Natural killer cell (primary cell): ENCODE measurements at regions not wholly inside any gene's neighbourhood (a gene's known extent, or its start where the extent isn't known, plus 50 kb on each side); places are given as distances from the start of the nearest gene placed in this dataset.

Experiments used
- ATAC-seq, 3 donors: fragments of 150-1000 bp in 2 of 3; fragments of 200-7000 bp in 1 of 3; cut with Tn5 transposase; 1 replicate in 1 of 3; 2 replicates in 2 of 3; pipeline ENCODE4 v1.10.0; 2021; ENCODE audit warnings: mild to moderate bottlenecking in 2 of 3, moderate library complexity in 2 of 3
- DNase-seq, 2 donors: peaks; one replicate each; pipeline versions ENCODE4 v3.0.0 to v3.0.0-alpha.2; 2013 to 2021; ENCODE audit warnings: mixed read lengths in 1 of 2
- H3K27ac ChIP-seq: one replicate; pipeline ENCODE4 v1.5.1; 2013; ENCODE audit warnings: mild to moderate bottlenecking, low read length
- H3K27me3 ChIP-seq: one replicate; pipeline ENCODE4 v1.6.1; 2013; ENCODE audit warnings: low read length; ENCODE audit not compliant: control insufficient read depth, insufficient read depth
- H3K36me3 ChIP-seq: one replicate; pipeline ENCODE4 v1.6.1; 2013; ENCODE audit warnings: low read length; ENCODE audit not compliant: control insufficient read depth, insufficient read depth
- H3K4me1 ChIP-seq: one replicate; pipeline ENCODE4 v1.6.1; 2013; ENCODE audit warnings: low read length; ENCODE audit not compliant: control insufficient read depth, insufficient read depth
- H3K4me3 ChIP-seq: one replicate; pipeline ENCODE4 v1.5.1; 2013; ENCODE audit warnings: low read length
- H3K9me3 ChIP-seq: one replicate; pipeline ENCODE4 v1.6.1; 2013; ENCODE audit warnings: low read length; ENCODE audit not compliant: control insufficient read depth, insufficient read depth
- H3K27ac Mint-ChIP-seq, 2 donors: one replicate each; pipeline ENCODE4 v1.8.0; 2022; ENCODE audit warnings: mild to moderate bottlenecking in 2 of 2, mixed read lengths in 2 of 2, moderate library complexity in 1 of 2
- H3K27me3 Mint-ChIP-seq, 2 donors: one replicate each; pipeline ENCODE4 v1.8.0; 2022; ENCODE audit warnings: low read depth in 2 of 2, mixed read lengths in 2 of 2
- H3K36me3 Mint-ChIP-seq: one replicate; pipeline ENCODE4 v1.8.0; 2022; ENCODE audit warnings: mixed read lengths
- H3K4me1 Mint-ChIP-seq, 2 donors: one replicate each; pipeline ENCODE4 v1.8.0; 2022; ENCODE audit warnings: mixed read lengths in 2 of 2
- H3K4me3 Mint-ChIP-seq: one replicate; pipeline ENCODE4 v1.8.0; 2022; ENCODE audit warnings: mild to moderate bottlenecking, moderate library complexity, mixed read lengths
- H3K9me3 Mint-ChIP-seq, 2 donors: one replicate each; pipeline ENCODE4 v1.8.0; 2022; ENCODE audit warnings: mixed read lengths in 2 of 2
- WGBS: methylation state at CpG from one replicate; pipeline ENCODE4 v1.1.7; 2013; ENCODE audit warnings: missing lambda C conversion rate; ENCODE audit not compliant: insufficient coverage; 5-methylcytosine and 5-hydroxymethylcytosine counted together
- intact Hi-C: fragments of 100-400 bp; cut with micrococcal nuclease; formaldehyde crosslinking; loops from one replicate; pipeline ENCODE4 v1.14.2; 2022
- TF ChIP-seq, protein P1 (sequence below): fragments of 200-600 bp; IDR thresholded peaks from one replicate; pipeline ENCODE4 v1.8.0; 2022; ENCODE audit warnings: antibody characterized with exemption

DNA sequence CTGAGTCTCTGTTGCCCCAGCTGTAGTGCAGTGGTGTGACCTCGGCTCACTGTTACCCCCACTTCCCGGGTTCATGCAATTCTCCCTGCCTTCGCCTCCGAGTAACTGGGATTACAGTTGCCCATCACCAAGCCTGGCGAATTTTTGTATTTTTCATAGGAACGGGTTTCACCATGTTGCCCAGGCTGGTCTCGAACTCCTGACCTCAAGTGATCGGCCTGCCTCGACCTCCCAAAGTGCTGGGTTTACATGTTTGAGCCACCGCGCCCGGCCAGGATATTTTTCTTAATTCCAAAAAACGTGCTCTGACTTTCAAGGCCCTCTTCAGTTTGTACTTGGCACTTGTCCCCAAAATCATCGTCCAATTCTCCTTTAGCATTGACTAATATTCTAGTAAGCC, 129.2 kb upstream of the EPHA5 start:
- ATAC-seq (no peak), DNase-seq (no peak)
- Mint-ChIP-seq H3K27ac (no peak overlapping the region), H3K9me3 (peaks cover 5 to 13% of the 10 kb centered on the region in 2 donors), H3K27me3 (no peaks in the 10 kb centered on the region), H3K4me3 (no peak overlapping the region), H3K4me1 (no peaks in the 10 kb centered on the region), H3K36me3 (no peaks in the 10 kb centered on the region)
- Histone ChIP-seq H3K36me3 (no peaks in the 10 kb centered on the region), H3K4me1 (no peaks in the 10 kb centered on the region), H3K27ac (no peak overlapping the region), H3K27me3 (no peaks in the 10 kb centered on the region), H3K9me3 (peaks cover 3% of the 10 kb centered on the region), H3K4me3 (no peak overlapping the region)
- TF ChIP-seq, protein P1, sequence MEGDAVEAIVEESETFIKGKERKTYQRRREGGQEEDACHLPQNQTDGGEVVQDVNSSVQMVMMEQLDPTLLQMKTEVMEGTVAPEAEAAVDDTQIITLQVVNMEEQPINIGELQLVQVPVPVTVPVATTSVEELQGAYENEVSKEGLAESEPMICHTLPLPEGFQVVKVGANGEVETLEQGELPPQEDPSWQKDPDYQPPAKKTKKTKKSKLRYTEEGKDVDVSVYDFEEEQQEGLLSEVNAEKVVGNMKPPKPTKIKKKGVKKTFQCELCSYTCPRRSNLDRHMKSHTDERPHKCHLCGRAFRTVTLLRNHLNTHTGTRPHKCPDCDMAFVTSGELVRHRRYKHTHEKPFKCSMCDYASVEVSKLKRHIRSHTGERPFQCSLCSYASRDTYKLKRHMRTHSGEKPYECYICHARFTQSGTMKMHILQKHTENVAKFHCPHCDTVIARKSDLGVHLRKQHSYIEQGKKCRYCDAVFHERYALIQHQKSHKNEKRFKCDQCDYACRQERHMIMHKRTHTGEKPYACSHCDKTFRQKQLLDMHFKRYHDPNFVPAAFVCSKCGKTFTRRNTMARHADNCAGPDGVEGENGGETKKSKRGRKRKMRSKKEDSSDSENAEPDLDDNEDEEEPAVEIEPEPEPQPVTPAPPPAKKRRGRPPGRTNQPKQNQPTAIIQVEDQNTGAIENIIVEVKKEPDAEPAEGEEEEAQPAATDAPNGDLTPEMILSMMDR, result no peak
- WGBS, result 86% methylated on average over 14 of the region's 14 CpGs
- intact Hi-C loops, result no loop called here

DNA sequence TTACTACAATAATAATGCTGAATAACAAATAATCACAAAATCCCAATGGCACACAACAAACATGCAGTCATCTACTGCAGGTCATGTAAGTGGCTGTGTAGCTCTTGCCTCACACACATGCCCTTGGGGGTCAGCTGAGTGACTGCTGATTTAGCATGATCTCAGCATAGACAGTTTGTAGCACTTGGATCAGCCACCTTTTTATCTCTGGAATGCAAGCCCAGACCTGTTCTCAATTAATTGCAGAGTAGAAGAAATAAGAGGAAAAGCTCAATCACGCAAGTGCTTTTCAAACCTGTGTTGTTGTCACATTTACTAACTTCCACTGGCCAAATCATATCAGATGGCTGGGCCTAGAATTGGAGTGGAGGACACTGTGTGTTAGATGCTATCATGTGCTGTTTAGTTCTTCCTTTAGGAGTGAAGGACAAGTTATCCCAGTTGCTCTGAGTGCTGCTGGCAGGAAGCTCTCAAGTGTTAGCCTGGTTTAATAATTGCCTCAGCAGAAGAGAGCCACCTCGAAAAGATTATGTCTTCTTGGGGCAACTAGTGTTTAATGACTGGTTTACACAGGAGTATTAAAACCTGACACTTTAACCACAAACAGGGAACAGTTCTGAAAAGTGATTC, 128.3 kb upstream of the EPHA5 start:
- Histone ChIP-seq H3K4me1 (no peaks in the 10 kb centered on the region), H3K27ac (no peak overlapping the region), H3K4me3 (no peak overlapping the region), H3K9me3 (peaks cover 8% of the 10 kb centered on the region), H3K27me3 (no peaks in the 10 kb centered on the region), H3K36me3 (no peaks in the 10 kb centered on the region)
- Mint-ChIP-seq H3K27ac (no peak overlapping the region), H3K9me3 (peaks cover 7 to 17% of the 10 kb centered on the region in 2 donors), H3K4me1 (no peaks in the 10 kb centered on the region), H3K4me3 (no peak overlapping the region), H3K36me3 (no peaks in the 10 kb centered on the region), H3K27me3 (no peaks in the 10 kb centered on the region)
- ATAC-seq (no peak), DNase-seq (no peak)
- TF ChIP-seq, protein P1, result no peak
- WGBS, result 79% methylated on average over 1 of the region's 2 CpGs
- intact Hi-C loops, result no loop called here

DNA sequence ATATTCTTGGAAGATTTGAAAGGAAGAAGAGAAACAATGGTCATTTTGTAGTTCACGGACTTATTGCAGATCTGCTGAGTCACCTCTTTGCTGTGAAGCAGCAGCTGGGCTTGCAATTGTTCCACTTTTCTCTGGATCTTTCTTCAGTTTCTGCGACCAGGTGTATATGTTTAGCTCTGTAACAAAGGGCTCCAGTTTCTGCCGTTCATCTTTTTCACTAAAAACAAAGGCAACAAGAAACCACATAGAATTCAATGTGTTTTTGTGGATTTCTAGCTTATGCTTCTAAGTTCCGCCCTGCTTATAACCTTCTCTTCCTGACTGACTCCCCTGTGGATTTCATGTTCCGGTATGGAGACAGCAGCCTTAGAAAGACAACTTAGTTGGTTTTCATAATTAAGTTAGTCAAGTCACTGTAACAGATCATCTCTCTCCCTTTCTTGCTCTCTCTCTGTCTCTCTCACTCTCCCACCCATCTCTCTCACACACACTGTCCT, 121.6 kb upstream of the EPHA5 start:
- H3K9me3 ChIP-seq, result peaks cover 8% of the 10 kb centered on the region
- no peaks in the 10 kb centered on the region for H3K4me1 ChIP-seq
- no peak overlapping the region for H3K27ac ChIP-seq
- Mint-ChIP-seq H3K4me1 (no peaks in the 10 kb centered on the region), H3K4me3 (no peak overlapping the region), H3K36me3 (no peaks in the 10 kb centered on the region), H3K27ac (no peak overlapping the region), H3K27me3 (no peaks in the 10 kb centered on the region), H3K9me3 (peaks cover 16 to 17% of the 10 kb centered on the region in 2 donors)
- H3K36me3 ChIP-seq, result no peaks in the 10 kb centered on the region
- no peak for DNase-seq
- no peak overlapping the region for H3K4me3 ChIP-seq
- no peak for ATAC-seq
- WGBS, result 49% methylated on average over 3 of the region's 5 CpGs
- TF ChIP-seq, protein P1, result no peak
- H3K27me3 ChIP-seq, result no peaks in the 10 kb centered on the region
- intact Hi-C loops, result no loop called here
